ENCODE measurements at regions not wholly inside any gene's neighbourhood (a gene's known extent, or its start where the extent isn't known, plus 50 kb on each side); places are given as distances from the start of the nearest gene placed in this dataset.

GRCh38 chr2:200081811-200082210 lies 126.4 kb downstream of the MAIP1 start:
- no peak for DNase-seq
- intact Hi-C loops (cut with DNase I; ENCODE audit: low total_unique reads) = no loop called here
- no peak overlapping the region for H3K4me3 ChIP-seq
- TF ChIP-seq CTCF (IDR thresholded peaks at IDR 0.05) = no peak
- no peaks in the 10 kb centered on the region for H3K4me1 ChIP-seq
- H3K27me3 ChIP-seq = no peaks in the 10 kb centered on the region
- no peaks in the 10 kb centered on the region for H3K36me3 ChIP-seq
- no peaks in the 10 kb centered on the region for H3K9me3 ChIP-seq
- H3K27ac ChIP-seq = no peak overlapping the region

- Histone ChIP-seq H3K36me3 (no peaks in the 10 kb centered on the region), H3K9me3 (no peaks in the 10 kb centered on the region)
- intact Hi-C loops (cut with DNase I; ENCODE audit: low total_unique reads) = no loop called here
These were observed 128.7 kb downstream of the MAIP1 start for GRCh38 chr2:200084036-200084435.

GRCh38 chr2:200086911-200087310 lies 131.5 kb downstream of the MAIP1 start:
- Histone ChIP-seq H3K4me3 (no peak overlapping the region), H3K27me3 (no peaks in the 10 kb centered on the region), H3K36me3 (no peaks in the 10 kb centered on the region), H3K9me3 (no peaks in the 10 kb centered on the region), H3K4me1 (no peaks in the 10 kb centered on the region), H3K27ac (no peak overlapping the region)
- no peak for TF ChIP-seq CTCF (IDR thresholded peaks at IDR 0.05)
- intact Hi-C loops (cut with DNase I; ENCODE audit: low total_unique reads) = no loop called here
- DNase-seq = no peak

More at GRCh38 chr2:200084036-200084435, 128.7 kb downstream of the MAIP1 start:
- no peak for DNase-seq
- H3K27ac ChIP-seq = no peak overlapping the region
- no peak for TF ChIP-seq CTCF (IDR thresholded peaks at IDR 0.05)
- no peaks in the 10 kb centered on the region for H3K27me3 ChIP-seq
- H3K4me3 ChIP-seq = no peak overlapping the region
- H3K4me1 ChIP-seq = no peaks in the 10 kb centered on the region

GRCh38 chr2:200087451-200087850 lies 132.1 kb downstream of the MAIP1 start:
- no peaks in the 10 kb centered on the region for H3K4me1 ChIP-seq
- no peak for TF ChIP-seq CTCF (IDR thresholded peaks at IDR 0.05)
- H3K4me3 ChIP-seq = no peak overlapping the region
- no peak overlapping the region for H3K27ac ChIP-seq
- intact Hi-C loops (cut with DNase I; ENCODE audit: low total_unique reads) = no loop called here
- no peaks in the 10 kb centered on the region for H3K9me3 ChIP-seq
- H3K27me3 ChIP-seq = no peaks in the 10 kb centered on the region
- H3K36me3 ChIP-seq = no peaks in the 10 kb centered on the region
- DNase-seq = no peak

- H3K27me3 ChIP-seq = no peaks in the 10 kb centered on the region
- no peak overlapping the region for H3K4me3 ChIP-seq
- intact Hi-C loops (cut with DNase I; ENCODE audit: low total_unique reads) = no loop called here
- H3K36me3 ChIP-seq = no peaks in the 10 kb centered on the region
- H3K4me1 ChIP-seq = no peaks in the 10 kb centered on the region
- DNase-seq = no peak
- H3K27ac ChIP-seq = no peak overlapping the region
- no peaks in the 10 kb centered on the region for H3K9me3 ChIP-seq
- TF ChIP-seq CTCF (IDR thresholded peaks at IDR 0.05) = no peak
These were observed 133.8 kb downstream of the MAIP1 start for GRCh38 chr2:200089040-200089755.

- Histone ChIP-seq H3K9me3 (no peaks in the 10 kb centered on the region), H3K27me3 (no peaks in the 10 kb centered on the region), H3K27ac (no peak overlapping the region), H3K4me3 (no peak overlapping the region), H3K36me3 (no peaks in the 10 kb centered on the region), H3K4me1 (no peaks in the 10 kb centered on the region)
- TF ChIP-seq CTCF (IDR thresholded peaks at IDR 0.05) = no peak
- DNase-seq = no peak
- intact Hi-C loops (cut with DNase I; ENCODE audit: low total_unique reads) = no loop called here
These were observed 134.4 kb downstream of the MAIP1 start for GRCh38 chr2:200089756-200090109.

All from tibial artery (tissue), 4 donors.